ENCODE measurements at regions not wholly inside any gene's neighbourhood (a gene's known extent, or its start where the extent isn't known, plus 50 kb on each side); places are given as distances from the start of the nearest gene placed in this dataset.

GRCh38 chr3:145144361-145144760 is 1016.6 kb downstream of the PLOD2 start:
- H3T11ph ChIP-seq (ENCODE audit: low read length), result no peak overlapping the region
- H3K79me1 ChIP-seq (ENCODE audit: insufficient read depth, low read depth, low read length, poor library complexity, severe bottlenecking), result no peaks in the 10 kb centered on the region
- no peak overlapping the region for H3K56ac ChIP-seq (ENCODE audit: insufficient read length, low read depth, low read length)
- no peak overlapping the region for H2BK12ac ChIP-seq (ENCODE audit: insufficient read length, low read depth, low read length)
- H3K4ac ChIP-seq (ENCODE audit: low read depth, low read length), result no peak overlapping the region
- H3K9me3 Mint-ChIP-seq, result no peaks in the 10 kb centered on the region
- H3K27me3 Mint-ChIP-seq (ENCODE audit: low read depth), result no peaks in the 10 kb centered on the region
- no peak overlapping the region for H2BK15ac ChIP-seq (ENCODE audit: low read depth, low read length)
- H3K23ac ChIP-seq (ENCODE audit: insufficient read length, low read depth, low read length), result no peak overlapping the region
- no peak overlapping the region for H2BK120ac ChIP-seq (ENCODE audit: low read depth, low read length, poor library complexity, severe bottlenecking)
- no peak overlapping the region for H3K4me2 ChIP-seq (ENCODE audit: insufficient read depth, insufficient read length, low read length)
- H4K20me1 ChIP-seq (ENCODE audit: control insufficient read depth, insufficient read depth, insufficient read length), result no peaks in the 10 kb centered on the region
- no peak overlapping the region for H4K5ac ChIP-seq (ENCODE audit: insufficient read length, low read depth, low read length)
- no peaks in the 10 kb centered on the region for H3K36me3 Mint-ChIP-seq (ENCODE audit: insufficient read depth in 1 of 3, low read depth in 3 of 3)
- H3K27ac Mint-ChIP-seq, result no peak overlapping the region
- no peak overlapping the region for H3K27ac ChIP-seq (ENCODE audit: insufficient read length, low read depth, low read length)
- no peak overlapping the region for H2AFZ ChIP-seq (ENCODE audit: low read length)
- no peaks in the 10 kb centered on the region for H3K27me3 ChIP-seq (ENCODE audit: insufficient read depth, low read length)
- no peak overlapping the region for H2AK5ac ChIP-seq (ENCODE audit: insufficient read length, low read length)
- no peak overlapping the region for H4K8ac ChIP-seq (replicated peaks; ENCODE audit: insufficient read length, low read depth, low read length)
- H3K4me3 Mint-ChIP-seq, result no peak overlapping the region
- H3K9me3 ChIP-seq (ENCODE audit: control insufficient read depth, low read depth, low read length), result no peaks in the 10 kb centered on the region
- H3K9ac ChIP-seq (ENCODE audit: extremely low read depth, insufficient read length, low read length), result no peak overlapping the region
- H4K91ac ChIP-seq (ENCODE audit: insufficient read length, low read depth, low read length), result no peak overlapping the region
- H3K4me1 Mint-ChIP-seq, result no peaks in the 10 kb centered on the region
- H3K79me2 ChIP-seq (ENCODE audit: insufficient read depth, low read length), result no peaks in the 10 kb centered on the region
- no peak for TF ChIP-seq CTCF (conservative IDR thresholded peaks at IDR 0.05)
- no peak overlapping the region for H3K14ac ChIP-seq (ENCODE audit: insufficient read depth, low read length)
- no peak overlapping the region for H3K18ac ChIP-seq (ENCODE audit: insufficient read length, low read depth, low read length)
- WGBS (ENCODE audit: extremely low coverage, insufficient read length, low lambda C conversion rate), result no CpG with 5 or more reads among the region's 3 CpGs
- DNase-seq, result no peak
- no peak overlapping the region for H2BK20ac ChIP-seq (ENCODE audit: low read depth, low read length, poor library complexity, severe bottlenecking)
- H2BK5ac ChIP-seq (ENCODE audit: insufficient read length, low read length), result no peak overlapping the region
- H3K4me1 ChIP-seq (ENCODE audit: insufficient read depth, low read length), result no peaks in the 10 kb centered on the region
- H3K23me2 ChIP-seq (ENCODE audit: insufficient read length, low read depth, low read length, poor library complexity, severe bottlenecking), result no peaks in the 10 kb centered on the region

Measured in H9 (cell line).